GM18520 (cell line): ENCODE measurements at regions not wholly inside any gene's neighbourhood (a gene's known extent, or its start where the extent isn't known, plus 50 kb on each side); places are given as distances from the start of the nearest gene placed in this dataset.
"Not testable (repeated sequence)": the region's sequence is repeated elsewhere in the genome, so short reads cannot be mapped to it uniquely, and the experiment has no call there.

Experiments
- ATAC-seq: cut with Tn5 transposase; IDR thresholded peaks from one replicate; pipeline ENCODE4 v1.9.1; 2021; ENCODE audit not compliant: unreplicated experiment

DNA sequence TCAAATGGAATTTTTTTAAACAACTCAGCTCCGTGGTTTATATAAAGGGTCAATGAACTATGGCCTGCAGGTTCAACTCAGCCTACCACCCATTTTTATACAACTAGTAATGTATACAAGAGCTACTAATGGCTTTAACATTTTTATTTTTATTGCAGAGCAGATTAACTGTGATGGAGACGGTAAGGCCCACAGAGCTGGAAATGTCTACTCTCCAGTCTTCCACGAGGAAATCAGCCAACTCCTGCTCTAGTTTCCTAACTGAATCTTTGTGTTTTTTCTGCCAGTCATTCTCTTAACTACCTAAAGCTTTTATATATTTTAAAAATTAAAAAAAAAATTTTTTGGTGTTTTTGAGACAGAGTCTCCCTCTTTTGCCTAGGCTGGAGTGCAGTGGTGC, 385.1 kb upstream of the MAF start:
- ATAC-seq = no peak

DNA sequence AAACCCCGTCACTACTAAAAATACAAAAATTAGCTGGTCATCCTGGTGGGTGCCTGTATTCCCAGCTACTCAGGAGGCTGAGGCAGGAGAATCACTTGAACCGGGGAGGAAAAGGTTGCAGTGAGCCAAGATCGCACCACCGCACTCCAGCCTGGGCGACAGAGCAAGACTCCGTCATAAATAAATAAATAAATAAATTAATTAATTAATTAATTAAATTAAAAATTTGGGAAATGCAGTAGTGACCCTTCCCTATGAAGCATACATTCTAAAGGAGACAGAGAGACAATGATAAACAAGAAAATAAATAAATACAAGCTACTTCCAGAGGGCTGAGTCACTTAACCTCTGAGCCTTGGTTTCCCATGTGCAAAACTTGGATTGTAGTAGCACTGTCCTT, 383.6 kb upstream of the MAF start:
- not testable (repeated sequence) for ATAC-seq

DNA sequence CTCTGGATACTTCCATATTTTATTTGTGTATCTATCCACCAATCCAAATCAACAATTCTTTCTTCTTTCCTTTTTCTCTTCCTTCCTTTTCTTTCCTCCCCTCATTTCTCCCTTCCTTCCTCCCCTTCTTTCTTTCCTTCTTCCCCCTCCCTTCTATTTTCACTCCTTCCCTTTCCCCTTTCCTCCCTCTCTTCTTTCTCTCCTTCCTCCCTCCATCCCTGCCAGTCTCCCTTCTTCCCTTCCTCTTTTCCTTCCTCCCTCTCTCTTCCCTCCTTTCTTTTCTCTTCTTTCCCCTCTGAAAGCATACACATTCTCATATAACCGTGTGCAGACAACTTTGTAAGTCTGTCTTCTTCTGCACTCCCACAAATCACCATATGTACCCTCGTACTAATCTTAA, 382.3 kb upstream of the MAF start:
- no peak for ATAC-seq

GRCh38 chr16:79982361-79982760, 381.8 kb upstream of the MAF start:
- ATAC-seq = no peak

GRCh38 chr16:79981814-79982213, 381.3 kb upstream of the MAF start:
- no peak for ATAC-seq

DNA sequence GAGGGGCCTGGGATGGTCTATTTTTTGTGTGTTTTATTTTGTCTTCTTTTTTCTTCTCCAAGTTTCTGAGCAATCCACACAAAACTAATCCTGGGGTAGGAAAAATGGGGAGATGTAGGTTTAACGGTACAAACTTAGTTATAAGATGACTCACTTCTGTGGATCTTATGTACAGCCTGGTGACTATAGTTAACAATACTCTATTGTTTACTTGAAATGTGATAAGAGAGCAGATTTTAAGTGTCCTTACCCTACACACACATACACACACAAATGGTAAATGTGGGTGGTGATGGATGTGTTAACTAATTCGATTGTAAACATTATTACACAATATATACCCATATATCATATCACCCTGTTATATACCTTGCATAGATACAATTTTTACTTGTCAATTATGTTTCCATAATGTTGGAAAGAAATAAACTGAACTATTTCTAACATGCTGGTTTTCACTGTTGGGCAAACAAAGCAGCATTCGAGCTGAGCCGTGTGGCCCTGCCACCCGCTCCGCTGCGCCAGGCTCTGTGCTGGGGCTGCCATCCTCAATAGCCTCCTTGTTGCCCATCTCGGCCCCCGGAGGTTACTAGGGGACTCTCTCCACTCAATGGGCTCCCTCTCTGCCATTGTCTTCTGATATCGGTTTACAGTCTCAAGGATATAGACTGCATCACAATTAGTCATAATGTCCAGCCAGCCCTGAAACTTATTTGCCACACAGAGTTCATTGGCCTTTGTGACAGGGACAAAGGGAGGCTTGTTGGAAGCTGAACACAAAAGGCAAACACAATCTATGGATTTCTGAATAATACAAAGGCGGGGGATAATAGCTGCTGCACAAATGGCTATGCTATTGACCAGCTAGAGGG, 380.3 kb upstream of the MAF start:
- no peak for ATAC-seq

GRCh38 chr16:79977940-79978836, 377.7 kb upstream of the MAF start:
- no peak for ATAC-seq

DNA sequence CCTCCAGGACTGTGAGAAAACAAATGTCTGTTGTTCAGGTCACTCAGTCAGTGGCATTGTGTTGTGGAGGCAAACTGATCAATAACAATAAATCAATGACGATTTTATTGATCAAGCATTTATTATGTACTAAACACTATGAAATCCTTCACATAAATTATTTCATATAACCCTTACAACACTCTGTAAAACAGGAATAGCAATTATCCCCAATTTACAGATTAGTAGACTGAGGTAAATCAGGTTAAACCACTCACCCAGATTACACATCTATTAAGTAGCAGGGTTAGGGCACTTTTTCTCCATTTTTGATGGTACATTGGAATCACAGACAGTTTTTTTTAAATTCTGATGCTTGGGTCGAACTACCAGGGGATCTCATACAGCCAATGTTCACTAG, 372.8 kb upstream of the MAF start:
- ATAC-seq = no peak

DNA sequence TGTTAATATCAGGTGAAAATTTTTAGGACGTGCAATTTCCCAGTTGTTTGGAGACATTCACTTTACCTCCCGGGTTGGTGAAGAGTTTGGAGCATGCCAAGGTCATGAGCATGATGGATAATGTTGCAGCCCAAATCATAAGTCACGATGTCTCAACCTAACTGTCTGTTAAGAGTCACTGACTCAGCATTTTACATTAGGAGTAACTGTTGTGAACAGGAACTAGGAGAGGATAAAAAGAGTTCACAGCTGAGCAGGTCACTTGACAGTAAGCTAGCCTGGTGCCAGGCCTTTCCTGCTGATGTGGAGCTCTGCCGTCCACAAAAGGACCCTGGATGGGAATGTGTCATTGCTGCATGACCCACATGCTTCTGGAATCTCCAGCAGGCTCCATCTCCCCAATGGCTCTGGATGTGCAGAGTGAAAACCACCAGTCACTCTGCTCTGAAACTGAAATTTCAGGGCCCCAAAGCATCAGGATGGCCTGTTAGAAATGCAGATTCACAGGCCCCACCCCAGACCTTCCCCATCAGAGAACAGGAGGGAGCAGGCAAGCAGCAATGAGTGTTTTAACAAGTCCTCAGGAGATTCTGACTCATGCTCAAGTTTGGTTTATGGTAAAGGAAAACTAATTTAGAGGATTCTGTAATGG, 371.6 kb upstream of the MAF start:
- ATAC-seq = no peak

GRCh38 chr16:79971237-79971572, 370.7 kb upstream of the MAF start:
- ATAC-seq = no peak

DNA sequence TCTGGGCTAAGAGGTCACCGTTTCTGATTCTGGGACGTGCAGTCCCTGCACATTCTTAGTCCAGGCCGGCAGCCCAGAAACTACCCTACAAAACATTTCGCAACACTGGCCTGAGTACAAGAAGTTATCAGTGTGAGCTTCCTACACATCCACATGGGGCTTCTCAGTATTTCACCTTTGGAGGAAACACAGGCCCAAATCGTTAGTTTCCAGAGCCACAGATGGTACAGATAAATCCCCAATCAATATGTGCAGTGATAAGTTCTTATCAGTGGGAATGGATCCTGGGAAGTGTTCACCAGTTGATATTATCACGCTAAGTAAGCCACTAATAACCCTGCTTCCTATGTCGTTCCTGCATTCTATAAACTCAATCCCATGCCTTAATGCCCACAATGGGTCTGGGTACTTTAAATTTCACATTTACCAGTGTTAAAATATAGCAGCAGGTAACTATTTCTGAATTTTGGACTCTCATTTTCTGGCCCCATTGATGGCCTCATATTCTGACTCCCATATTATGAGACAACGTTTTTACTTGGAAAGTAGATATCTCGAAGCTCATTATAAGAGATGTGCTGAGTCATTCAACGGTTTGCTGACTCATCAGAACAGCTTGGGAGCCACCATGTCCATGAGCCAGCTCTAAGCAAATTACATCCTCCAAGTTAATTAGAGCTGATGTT, 370.2 kb upstream of the MAF start:
- no peak for ATAC-seq

DNA sequence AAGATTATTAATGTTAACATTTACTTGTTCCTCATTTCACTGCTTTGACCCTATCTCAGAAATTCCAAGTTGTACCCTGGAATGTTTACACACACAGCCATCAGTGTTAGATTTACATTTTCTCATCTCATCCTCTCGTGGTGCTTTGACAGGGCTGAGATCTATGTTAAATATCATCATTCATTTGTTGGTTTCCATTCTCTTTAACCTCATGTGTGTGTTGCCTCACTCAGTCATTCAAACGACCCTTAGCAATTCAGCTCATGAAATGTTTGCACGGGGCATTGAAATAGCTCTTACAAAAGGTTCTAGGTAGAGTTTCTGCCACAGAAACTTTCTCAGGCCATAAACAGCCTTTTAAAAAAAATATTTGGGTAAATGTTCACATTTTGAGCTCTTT, 369.6 kb upstream of the MAF start:
- no peak for ATAC-seq

DNA sequence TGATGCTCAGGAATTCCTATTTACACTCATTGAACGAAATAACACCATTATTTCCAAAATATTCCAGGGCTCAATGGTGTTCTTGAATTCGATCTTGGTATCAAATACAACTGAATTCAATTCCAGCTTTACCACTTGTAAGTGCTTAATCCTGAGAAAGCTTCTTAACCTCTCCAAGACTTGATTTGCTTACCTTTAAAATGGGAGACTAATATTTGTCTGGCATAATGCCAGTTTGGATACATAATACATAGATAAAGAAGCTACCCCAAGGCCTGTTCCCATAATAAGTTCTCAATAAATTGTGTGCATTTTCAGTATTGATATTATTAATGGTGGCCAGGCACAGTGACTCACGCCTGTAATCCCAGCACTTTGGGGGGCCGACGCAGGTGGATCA, 368.9 kb upstream of the MAF start:
- ATAC-seq = no peak

GRCh38 chr16:79966226-79966625, 365.7 kb upstream of the MAF start:
- ATAC-seq = no peak

DNA sequence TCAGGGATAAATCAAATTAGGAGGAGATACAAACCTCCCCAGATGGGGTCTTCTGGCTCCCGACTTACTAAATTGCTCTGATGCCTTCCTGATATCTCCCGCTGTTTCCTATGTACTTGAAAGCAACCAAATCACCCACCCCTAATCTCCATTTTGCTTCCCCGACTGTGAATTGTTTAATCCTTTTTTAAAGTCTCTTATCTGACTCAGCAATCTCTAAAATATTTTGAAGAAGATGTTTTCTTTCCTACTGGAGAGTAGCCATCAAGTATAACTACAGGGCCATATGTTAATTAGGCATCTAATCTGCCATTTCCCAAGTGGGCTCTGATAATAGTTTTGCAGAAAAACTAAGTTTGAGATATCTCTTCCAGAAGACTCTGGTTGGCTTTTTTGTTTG, 365.2 kb upstream of the MAF start:
- no peak for ATAC-seq

DNA sequence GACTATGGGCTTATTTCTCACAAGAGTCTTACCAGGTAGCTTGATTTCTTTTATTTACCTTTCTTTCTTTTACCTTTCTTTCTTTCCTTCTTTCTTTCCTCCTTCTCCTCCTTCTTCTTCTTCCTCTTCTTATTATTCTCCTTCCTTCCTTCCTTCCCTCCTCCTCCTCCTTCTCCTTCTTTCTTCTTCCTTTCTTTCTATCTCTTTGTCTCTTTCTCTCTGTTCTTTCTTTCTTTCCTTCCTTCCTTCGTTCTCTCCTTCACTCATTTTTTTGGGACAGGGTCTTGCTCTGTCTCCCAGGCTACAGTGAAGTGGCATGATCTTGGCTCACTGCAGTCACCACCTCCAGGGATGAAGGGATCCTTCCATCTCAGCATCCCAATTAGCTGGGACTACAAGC, 363.6 kb upstream of the MAF start:
- no peak for ATAC-seq

GRCh38 chr16:79962962-79963361, 362.4 kb upstream of the MAF start:
- no peak for ATAC-seq

DNA sequence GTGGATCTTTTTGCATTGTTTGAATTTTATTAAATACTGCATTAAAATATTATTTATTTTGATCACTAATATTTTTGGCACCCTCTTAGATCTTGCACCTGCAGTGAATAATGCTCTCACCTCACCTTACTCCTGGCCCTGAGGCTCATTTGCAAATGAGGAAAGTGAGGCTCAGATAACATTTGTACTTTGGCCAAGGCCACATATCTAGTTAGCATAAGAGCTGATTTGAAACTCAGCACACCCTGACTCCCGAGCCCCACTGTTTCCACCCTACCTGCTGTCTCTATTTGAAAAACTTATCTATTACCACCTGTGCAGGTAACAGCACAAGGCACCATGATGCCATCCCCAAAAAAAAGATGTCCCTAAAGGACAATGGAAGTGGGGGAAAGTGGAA, 358.7 kb upstream of the MAF start:
- no peak for ATAC-seq

DNA sequence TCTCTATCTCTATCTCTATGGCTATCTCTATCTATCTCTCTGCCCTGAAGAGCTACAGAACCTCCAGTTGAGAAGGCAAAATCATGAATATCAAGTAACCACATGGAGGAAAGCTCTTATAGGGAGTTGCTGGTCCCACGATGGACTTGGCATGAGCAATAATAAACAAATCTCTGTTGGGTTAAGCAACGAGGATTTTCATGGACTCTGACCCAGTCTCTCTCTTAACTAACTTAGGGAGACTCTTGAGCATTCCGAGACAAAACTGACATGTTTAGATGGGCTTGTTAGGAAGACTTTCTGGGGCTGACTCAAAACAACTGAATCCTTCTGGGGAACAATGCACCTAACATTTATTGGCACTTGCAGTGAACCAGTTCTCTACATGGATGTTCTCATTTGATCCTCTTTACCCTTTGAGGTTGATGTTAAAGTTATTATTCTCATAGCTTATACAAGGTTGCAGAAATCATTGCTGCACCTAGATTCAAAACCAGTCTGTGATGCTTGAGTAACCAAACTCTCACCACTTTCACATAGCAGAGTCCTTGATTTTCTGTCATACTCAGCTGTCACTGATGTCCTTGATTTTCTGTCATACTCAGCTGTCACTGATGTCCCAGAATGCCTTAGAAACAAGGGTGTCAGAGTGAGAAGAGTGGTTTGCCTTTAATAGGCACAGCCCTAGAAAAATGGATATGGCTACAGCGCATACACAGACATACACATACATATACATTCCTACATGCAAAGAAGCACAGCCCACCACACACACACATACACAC, 354.6 kb upstream of the MAF start:
- ATAC-seq = no peak

DNA sequence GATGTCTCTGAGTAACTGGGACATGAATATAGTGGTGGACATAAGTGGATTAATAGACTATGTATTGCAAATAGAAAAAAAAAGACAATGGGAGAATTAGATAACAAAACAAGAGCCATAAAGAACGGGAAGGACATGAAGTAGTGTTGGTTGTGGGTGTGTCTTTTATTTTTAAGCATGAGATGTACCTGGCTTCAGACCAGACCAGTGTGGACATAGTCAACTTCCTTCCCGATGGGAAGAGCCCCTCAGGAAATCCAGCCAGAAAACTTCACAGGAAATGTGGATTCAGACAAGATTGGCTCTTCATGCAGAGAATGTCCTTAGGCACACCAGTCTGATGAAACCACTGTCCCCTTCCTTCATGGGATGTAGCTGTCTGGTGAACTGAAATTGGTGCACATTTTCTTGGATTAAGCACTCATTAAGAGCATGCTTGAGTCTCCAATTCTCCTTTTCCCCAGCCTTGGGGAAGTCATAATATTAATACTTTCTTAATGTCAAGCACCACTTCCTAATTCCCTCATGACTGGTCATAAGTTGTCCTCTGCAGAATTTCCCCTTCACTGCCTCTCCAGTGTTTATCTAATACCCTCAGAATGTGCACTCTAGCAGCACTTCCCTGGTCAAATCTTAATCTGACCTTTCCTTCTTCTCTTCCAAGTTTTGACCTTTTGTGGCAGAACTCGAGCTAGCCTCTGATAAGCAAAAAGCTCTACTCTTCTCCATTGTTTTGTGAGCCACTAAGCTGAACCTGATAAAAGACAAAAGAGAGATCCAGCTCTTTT, 350.6 kb upstream of the MAF start:
- ATAC-seq = no peak
